K562 (cell line): ENCODE measurements at regions not wholly inside any gene's neighbourhood (a gene's known extent, or its start where the extent isn't known, plus 50 kb on each side); places are given as distances from the start of the nearest gene placed in this dataset.

ENCODE experiments used
- ATAC-seq: fragments of 200-7000 bp; cut with Tn5 transposase; 3 replicates; pipeline ENCODE4 v1.9.1; 2020; ENCODE audit warnings: moderate library complexity
- BruUV-seq: library from RNA; stranded (reverse); fragments of 400-500 nt; replicated peaks from 2 replicates; lab custom pipeline; 2021; lab: Mats Ljungman, UMichigan
- CTCF ChIA-PET: fragments of 300-600 bp; formaldehyde crosslinking; extraction: SDS; loops from one replicate; lab custom pipeline; 2021; ENCODE audit warnings: low intra/inter-chr PET ratio; lab: Yijun Ruan, JAX
- POLR2A ChIA-PET: fragments of 300-600, 350-650 bp; sonication (Branson Sonifier 250); formaldehyde crosslinking; extraction: SDS; loops from one replicate; lab custom pipeline; 2021; ENCODE audit warnings: antibody characterized with exemption, inconsistent platforms; lab: Yijun Ruan, JAX
- DNase-seq, 4 experiments: peaks; one replicate each; pipeline versions ENCODE4 v3.0.0 to v3.0.0-alpha.2; 2011 to 2018; ENCODE audit warnings: low spot score in 3 of 4, mixed read lengths in 3 of 4; ENCODE audit errors: extremely low read depth in 1 of 4
- FAIRE-seq: peaks from 2 replicates; lab custom pipeline; 2011; peaks lifted over from hg19 to GRCh38; lab: Jason Lieb, UNC
- H2AFZ ChIP-seq: 2 replicates; pipeline ENCODE4 v1.6.0; 2011; ENCODE audit warnings: low read depth, low read length, control low read depth, inconsistent platforms
- H3K27ac ChIP-seq: fragments of 200-600 bp; 3 replicates; pipeline ENCODE4 v1.8.0; 2011; ENCODE audit warnings: low read depth, mild to moderate bottlenecking, control low read depth, inconsistent platforms, low read length, moderate library complexity, mixed read lengths; ENCODE audit errors: extremely low read depth
- H3K27me3 ChIP-seq, 2 experiments: fragments of 300-600 bp in 1 of 2; 2 replicates in 1 of 2; 3 replicates in 1 of 2; pipeline versions ENCODE4 v1.6.0 to v1.8.0; 2011; ENCODE audit warnings: inconsistent platforms in 2 of 2, low read length in 2 of 2, mild to moderate bottlenecking in 1 of 2, mixed read lengths in 1 of 2, moderate library complexity in 1 of 2; ENCODE audit not compliant: control insufficient read depth in 2 of 2, insufficient read depth in 2 of 2
- H3K36me3 ChIP-seq: fragments of 300-600 bp; 3 replicates; pipeline ENCODE4 v1.8.0; 2011; ENCODE audit warnings: mild to moderate bottlenecking, low read length, inconsistent platforms; ENCODE audit not compliant: control insufficient read depth, insufficient read depth
- H3K4me1 ChIP-seq, 2 experiments: fragments of 200-600 bp in 1 of 2; replicated peaks in 1 of 2; 2 replicates in 1 of 2; 3 replicates in 1 of 2; pipeline versions ENCODE4 v1.5.1 to v1.8.0; 2011; ENCODE audit warnings: inconsistent platforms in 2 of 2, low read length in 2 of 2, mild to moderate bottlenecking in 1 of 2, mixed read lengths in 1 of 2, moderate library complexity in 1 of 2; ENCODE audit not compliant: control insufficient read depth in 2 of 2, insufficient read depth in 2 of 2
- H3K4me2 ChIP-seq: 2 replicates; pipeline ENCODE4 v1.6.1; 2011; ENCODE audit warnings: low read length, control low read depth, inconsistent platforms, mixed read lengths; ENCODE audit not compliant: insufficient read depth
- H3K4me3 ChIP-seq: fragments of 200-600 bp; sonication (generic), shearing (Covaris generic); 2 replicates; pipeline ENCODE4 v1.5.1; 2016; ENCODE audit warnings: control low read depth, inconsistent platforms
- H3K79me2 ChIP-seq: fragments of 200-600 bp; 3 replicates; pipeline ENCODE4 v1.8.0; 2011; ENCODE audit warnings: low read length, inconsistent platforms; ENCODE audit not compliant: control insufficient read depth, insufficient read depth
- H3K9ac ChIP-seq, 2 experiments: 2 replicates each; pipeline versions ENCODE4 v1.6.0 to v1.6.1; 2011; ENCODE audit warnings: low read depth in 2 of 2, low read length in 2 of 2, control low read depth in 1 of 2, inconsistent platforms in 1 of 2, mild to moderate bottlenecking in 1 of 2, mixed read lengths in 1 of 2; ENCODE audit not compliant: insufficient read depth in 1 of 2
- H3K9me1 ChIP-seq: one replicate; pipeline ENCODE4 v1.6.0; 2011; ENCODE audit warnings: inconsistent platforms, mild to moderate bottlenecking, low read length, moderate library complexity; ENCODE audit not compliant: control insufficient read depth, insufficient read depth
- H3K9me3 ChIP-seq: replicated peaks from 2 replicates; pipeline ENCODE4 v1.5.1; 2011; ENCODE audit warnings: low read depth, low read length, inconsistent platforms; ENCODE audit not compliant: control insufficient read depth, insufficient read depth
- H4K20me1 ChIP-seq: replicated peaks from 2 replicates; pipeline ENCODE4 v1.6.1; 2011; ENCODE audit warnings: low read length, inconsistent platforms, mixed read lengths; ENCODE audit not compliant: control insufficient read depth, insufficient read depth
- CBX1 ChIP-seq: sonication (generic); IDR thresholded peaks from 2 replicates; pipeline ENCODE4 v1.6.1; 2016; ENCODE audit warnings: antibody characterized with exemption, low read depth, mild to moderate bottlenecking
- FOXK1 ChIP-seq: sonication (generic); formaldehyde crosslinking; IDR thresholded peaks from 2 replicates; pipeline ENCODE4 v1.8.0; 2022; ENCODE audit warnings: missing genetic modification reagents, mild to moderate bottlenecking, borderline replicate concordance
- NUFIP1 ChIP-seq: fragments of 450-650 bp; IDR thresholded peaks from 2 replicates; pipeline ENCODE4 v1.6.1; 2018; ENCODE audit not compliant: partially characterized antibody
- TRIM25 ChIP-seq: fragments of 450-650 bp; IDR thresholded peaks from 2 replicates; pipeline ENCODE4 v1.7.0; 2016; ENCODE audit warnings: borderline replicate concordance
- ZNF318 ChIP-seq, 2 experiments: fragments of 450-650 bp; IDR thresholded peaks; 2 replicates each; pipeline ENCODE4 v1.6.1; 2016; ENCODE audit warnings: mild to moderate bottlenecking in 2 of 2, borderline replicate concordance in 1 of 2, low read depth in 1 of 2, moderate library complexity in 1 of 2
- ZNF436 ChIP-seq: fragments of 250-450, 450-650 bp; sonication (Bioruptor Pico); formaldehyde crosslinking; IDR thresholded peaks from 2 replicates; pipeline ENCODE4 v1.7.0; 2020; ENCODE audit warnings: mild to moderate bottlenecking
- WGBS: fragments of 100-300 bp; shearing (Covaris generic); methylation state at CpG from one replicate; pipeline ENCODE4 v1.1.6; 2016; ENCODE audit warnings: low coverage, mixed read lengths; ENCODE audit not compliant: insufficient coverage; ENCODE audit errors: missing lambda C conversion rate; 5-methylcytosine and 5-hydroxymethylcytosine counted together
- in situ Hi-C: fragments of 300-500 bp; cut with MboI; formaldehyde crosslinking; loops from 4 replicates; pipeline ENCODE4 v1.15.0; 2018; ENCODE audit warnings: inconsistent platforms, mixed read lengths
- intact Hi-C: fragments of 100-400 bp; cut with micrococcal nuclease; formaldehyde crosslinking; loops from 2 replicates; pipeline ENCODE4 v1.14.2; 2022

- ChIA-PET CTCF (no interaction called here), POLR2A (interaction anchor here (0.7 kb wide), 1 partner anchor 160 kb away, joined by 4 read pairs; no protein-coding TSS in a partner anchor)
- H3K9me1 ChIP-seq: no peaks in the 10 kb centered on the region
- no peak overlapping the region for H2AFZ ChIP-seq
- ATAC-seq (no peak), DNase-seq (no peak), FAIRE-seq (no peak)
- WGBS: 0% methylated on average over 1 of the region's 2 CpGs
- in situ Hi-C loops (no loop called here), intact Hi-C loops (no loop called here)
- no peak overlapping the region for H3K4me3 ChIP-seq
- H3K27ac ChIP-seq: no peak overlapping the region
- no peaks in the 10 kb centered on the region for H3K36me3 ChIP-seq
- no peaks in the 10 kb centered on the region for H3K27me3 ChIP-seq
- no TSS peak for BruUV-seq
- no peaks in the 10 kb centered on the region for H3K79me2 ChIP-seq
- no peak overlapping the region for H3K9ac ChIP-seq
- no peaks in the 10 kb centered on the region for H4K20me1 ChIP-seq
- H3K4me1 ChIP-seq: no peaks in the 10 kb centered on the region
- TF ChIP-seq CBX1: no peak
- H3K9me3 ChIP-seq: no peaks in the 10 kb centered on the region
- H3K4me2 ChIP-seq: no peak overlapping the region
Observed at GRCh38 chr14:54105406-54105805, 148.8 kb upstream of the BMP4 start.

GRCh38 chr14:54105898-54106297 lies 149.3 kb upstream of the BMP4 start:
- no peak overlapping the region for H3K4me3 ChIP-seq
- H2AFZ ChIP-seq: no peak overlapping the region
- H3K9me1 ChIP-seq: no peaks in the 10 kb centered on the region
- H3K27ac ChIP-seq: no peak overlapping the region
- BruUV-seq: no TSS peak
- intact Hi-C loops: no loop called here
- no peaks in the 10 kb centered on the region for H3K36me3 ChIP-seq
- no peaks in the 10 kb centered on the region for H4K20me1 ChIP-seq
- H3K9ac ChIP-seq: no peak overlapping the region
- no peaks in the 10 kb centered on the region for H3K79me2 ChIP-seq
- ChIA-PET POLR2A (interaction anchor here (0.7 kb wide), 1 partner anchor 160 kb away, joined by 4 read pairs; no protein-coding TSS in a partner anchor), CTCF (no interaction called here)
- no peaks in the 10 kb centered on the region for H3K27me3 ChIP-seq
- 0% methylated on average over 1 of the region's 2 CpGs for WGBS
- H3K9me3 ChIP-seq: no peaks in the 10 kb centered on the region
- no peak for DNase-seq
- no peak for FAIRE-seq
- ATAC-seq: no peak
- H3K4me2 ChIP-seq: no peak overlapping the region
- in situ Hi-C loops: no loop called here
- H3K4me1 ChIP-seq: no peaks in the 10 kb centered on the region
- TF ChIP-seq NUFIP1 (no peak), ZNF436 (CRISPR knock-in tag) (no peak), TRIM25 (no peak), FOXK1 (CRISPR knock-in tag) (no peak), ZNF318 (IDR thresholded peaks at IDR 0.05; ENCODE audit: borderline replicate concordance in 1 of 2, low read depth in 1 of 2) (no peak)
